GM21447 (cell line): ENCODE measurements at regions not wholly inside any gene's neighbourhood (a gene's known extent, or its start where the extent isn't known, plus 50 kb on each side); places are given as distances from the start of the nearest gene placed in this dataset.
"Not testable (repeated sequence)": the region's sequence is repeated elsewhere in the genome, so short reads cannot be mapped to it uniquely, and the experiment has no call there.

ENCODE experiments used
- ATAC-seq: cut with Tn5 transposase; IDR thresholded peaks from one replicate; pipeline ENCODE4 v1.9.1; 2021; ENCODE audit not compliant: unreplicated experiment

GRCh38 chr2:83808878-83809277, 650.2 kb downstream of the SUCLG1 start:
- no peak for ATAC-seq

GRCh38 chr2:83802604-83803003, 656.5 kb downstream of the SUCLG1 start:
- no peak for ATAC-seq

GRCh38 chr2:83795777-83796176, 663.3 kb downstream of the SUCLG1 start:
- no peak for ATAC-seq

- ATAC-seq, result not testable (repeated sequence)
These were observed 668.6 kb downstream of the SUCLG1 start for GRCh38 chr2:83790467-83790866.

- ATAC-seq, result not testable (repeated sequence)
These were observed 669.4 kb downstream of the SUCLG1 start for GRCh38 chr2:83789674-83790073.

GRCh38 chr2:83788938-83789566, 670.0 kb downstream of the SUCLG1 start:
- ATAC-seq, result not testable (repeated sequence)

GRCh38 chr2:83787189-83787588, 671.9 kb downstream of the SUCLG1 start:
- no peak for ATAC-seq

- no peak for ATAC-seq
These were observed 672.9 kb downstream of the SUCLG1 start for GRCh38 chr2:83786140-83786539.

- no peak for ATAC-seq
These were observed 674.1 kb downstream of the SUCLG1 start for GRCh38 chr2:83784947-83785346.

GRCh38 chr2:83784315-83784714, 674.8 kb downstream of the SUCLG1 start:
- no peak for ATAC-seq

- ATAC-seq, result no peak
These were observed 677.0 kb downstream of the SUCLG1 start for GRCh38 chr2:83782122-83782521.

- ATAC-seq, result no peak
These were observed 694.6 kb downstream of the SUCLG1 start for GRCh38 chr2:83764447-83765005.

- ATAC-seq, result no peak
These were observed 701.8 kb downstream of the SUCLG1 start for GRCh38 chr2:83757329-83757728.

- no peak for ATAC-seq
These were observed 702.9 kb downstream of the SUCLG1 start for GRCh38 chr2:83756219-83756618.

GRCh38 chr2:83747141-83747540, 711.9 kb downstream of the SUCLG1 start:
- ATAC-seq, result no peak

GRCh38 chr2:83744855-83745254, 714.2 kb downstream of the SUCLG1 start:
- no peak for ATAC-seq

GRCh38 chr2:83742117-83742782, 716.8 kb downstream of the SUCLG1 start:
- ATAC-seq, result no peak

- no peak for ATAC-seq
These were observed 728.9 kb downstream of the SUCLG1 start for GRCh38 chr2:83730223-83730622.

GRCh38 chr2:83725735-83726134, 733.3 kb downstream of the SUCLG1 start:
- ATAC-seq, result no peak

GRCh38 chr2:83705146-83705545, 753.9 kb downstream of the SUCLG1 start:
- ATAC-seq, result no peak

- no peak for ATAC-seq
These were observed 755.5 kb downstream of the SUCLG1 start for GRCh38 chr2:83703598-83703997.

GRCh38 chr2:83696838-83697237, 762.2 kb downstream of the SUCLG1 start:
- no peak for ATAC-seq
